SW 1271 (cell line): ENCODE measurements at regions not wholly inside any gene's neighbourhood (a gene's known extent, or its start where the extent isn't known, plus 50 kb on each side); places are given as distances from the start of the nearest gene placed in this dataset.
"Not testable (repeated sequence)": the region's sequence is repeated elsewhere in the genome, so short reads cannot be mapped to it uniquely, and the experiment has no call there.

Source experiments
- DNase-seq, 2 experiments: peaks; one replicate each; lab custom pipeline; 2025; lab: John Stamatoyannopoulos, UW

DNA sequence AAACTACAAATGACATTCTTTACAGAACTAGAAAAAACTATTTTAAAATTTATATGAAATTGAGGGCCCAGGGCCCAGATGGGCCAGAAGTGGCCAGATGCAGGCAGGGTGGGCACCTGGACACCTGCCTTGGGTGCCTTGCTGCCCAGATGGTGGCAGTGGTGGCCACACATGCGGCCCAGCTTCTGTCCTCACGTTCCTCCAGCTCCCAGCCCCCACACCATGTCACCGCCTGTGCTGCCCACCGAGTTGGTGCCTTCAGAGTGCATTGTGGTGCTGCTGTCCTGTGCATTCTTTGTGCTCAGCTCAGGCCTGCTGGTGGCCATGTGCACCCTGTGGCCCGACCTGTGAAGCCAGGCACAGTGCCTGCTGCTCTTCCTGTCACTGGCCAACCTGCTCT is 216.8 kb upstream of the CXADR start:
- DNase-seq: no peak

DNA sequence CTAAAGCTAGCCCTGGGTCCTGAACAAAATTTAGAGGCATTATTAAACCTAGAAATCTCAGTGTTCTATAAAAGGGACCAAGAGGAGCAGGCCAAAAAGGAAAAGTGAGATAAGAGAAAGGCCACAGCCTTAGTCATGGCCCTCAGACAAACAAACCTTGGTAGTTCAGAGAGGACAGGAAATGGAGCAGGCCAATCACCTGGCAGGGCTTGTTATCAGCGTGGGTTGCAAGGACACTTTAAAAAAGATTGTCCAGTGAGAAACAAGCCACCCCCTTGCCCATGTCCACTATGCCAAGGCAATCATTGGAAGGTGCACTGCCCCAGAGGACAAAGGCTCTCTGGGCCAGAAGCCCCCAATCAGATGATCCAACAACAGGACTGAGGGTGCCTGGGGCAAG is 213.3 kb upstream of the CXADR start:
- DNase-seq: not testable (repeated sequence)

DNA sequence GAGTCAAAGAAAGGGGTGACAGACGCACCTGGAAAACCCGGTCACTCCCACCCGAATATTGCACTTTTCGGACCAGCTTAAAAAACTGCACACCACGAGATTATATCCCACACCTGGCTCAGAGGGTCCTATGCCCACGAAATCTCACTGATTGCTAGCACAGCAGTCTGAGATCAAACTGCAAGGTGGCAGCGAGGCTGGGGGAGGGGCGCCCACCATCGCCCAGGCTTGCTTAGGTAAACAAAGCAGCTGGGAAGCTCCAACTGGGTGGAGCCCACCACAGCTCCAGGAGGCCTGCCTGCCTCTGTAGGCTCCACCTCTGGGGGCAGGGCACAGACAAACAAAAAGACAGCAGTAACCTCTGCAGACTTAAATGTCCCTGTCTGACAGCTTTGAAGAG is 185.1 kb upstream of the CXADR start:
- DNase-seq: not testable (repeated sequence)

DNA sequence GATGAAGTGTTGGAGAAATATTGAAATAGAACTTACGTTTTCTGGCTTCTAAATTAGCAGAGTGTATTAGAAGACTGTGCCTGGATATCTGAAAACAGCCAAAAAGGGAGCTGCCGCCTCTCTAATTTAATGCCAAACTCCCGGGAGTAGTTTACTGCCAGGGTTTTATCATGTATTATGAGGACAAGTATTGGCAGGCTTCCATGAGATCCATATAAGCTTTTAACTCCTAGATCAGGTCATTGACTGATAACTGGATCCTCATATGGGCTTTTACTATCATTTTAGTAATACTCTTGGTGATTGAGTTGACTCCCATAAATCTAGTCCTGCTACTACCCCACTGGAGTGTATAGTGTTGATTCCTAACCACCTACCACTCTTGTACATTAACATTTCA is 178.4 kb upstream of the CXADR start:
- no peak for DNase-seq

DNA sequence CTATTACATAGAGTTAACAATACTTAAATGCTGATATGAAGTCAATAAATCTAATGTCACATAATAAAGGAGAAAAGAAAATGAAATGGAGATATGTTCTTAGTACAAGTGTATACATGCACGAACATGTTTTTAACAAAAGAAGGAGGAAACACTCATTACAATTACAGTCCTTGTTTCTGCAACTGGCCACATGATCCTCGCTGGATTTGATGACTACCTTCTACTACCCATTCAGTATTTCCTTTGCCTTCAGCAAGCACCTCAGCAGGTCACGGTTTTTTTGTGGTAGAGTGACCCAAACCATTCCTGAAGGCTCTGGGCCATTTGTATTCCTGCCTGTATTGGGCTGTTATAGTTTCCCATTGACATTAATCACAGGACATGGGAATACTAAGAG is 172.8 kb upstream of the CXADR start:
- DNase-seq: no peak

DNA sequence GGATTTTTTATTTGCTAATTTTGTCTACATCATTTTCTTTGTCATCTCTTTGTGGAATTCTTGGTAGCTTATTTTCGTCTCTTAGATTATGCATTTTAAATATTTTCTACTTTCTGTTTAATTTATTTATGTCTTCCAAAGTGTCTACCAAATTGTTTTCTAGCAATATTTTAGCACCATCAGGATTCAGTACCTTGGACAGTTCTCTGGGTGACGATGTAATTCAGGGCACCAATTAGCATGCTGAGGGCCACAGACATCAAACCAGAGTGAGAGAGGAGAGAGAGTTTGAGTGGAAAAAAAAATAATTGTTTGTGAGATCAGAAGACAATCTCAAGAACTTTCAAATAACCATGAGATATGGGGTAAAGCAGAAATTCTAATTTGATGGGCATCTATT is 169.8 kb upstream of the CXADR start:
- DNase-seq: no peak

DNA sequence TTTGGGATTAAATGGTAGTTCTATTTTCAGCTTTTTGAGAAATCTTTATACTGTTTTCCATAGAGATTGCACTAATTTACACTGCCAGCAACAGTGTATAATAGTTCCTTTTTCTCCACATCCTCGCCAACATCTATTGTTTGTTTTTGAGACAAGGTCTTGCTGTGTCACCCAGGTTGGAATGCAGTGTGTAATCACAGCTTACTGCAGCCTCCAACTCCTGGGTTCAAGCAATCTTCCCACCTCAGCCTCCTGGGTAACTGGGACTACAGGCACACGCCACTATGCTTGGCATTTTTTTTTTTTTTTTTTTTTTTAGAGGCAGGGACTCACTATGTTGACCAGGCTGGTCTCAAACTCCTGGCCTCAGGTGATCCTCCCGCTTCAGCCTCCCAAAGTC is 164.5 kb upstream of the CXADR start:
- DNase-seq: no peak

DNA sequence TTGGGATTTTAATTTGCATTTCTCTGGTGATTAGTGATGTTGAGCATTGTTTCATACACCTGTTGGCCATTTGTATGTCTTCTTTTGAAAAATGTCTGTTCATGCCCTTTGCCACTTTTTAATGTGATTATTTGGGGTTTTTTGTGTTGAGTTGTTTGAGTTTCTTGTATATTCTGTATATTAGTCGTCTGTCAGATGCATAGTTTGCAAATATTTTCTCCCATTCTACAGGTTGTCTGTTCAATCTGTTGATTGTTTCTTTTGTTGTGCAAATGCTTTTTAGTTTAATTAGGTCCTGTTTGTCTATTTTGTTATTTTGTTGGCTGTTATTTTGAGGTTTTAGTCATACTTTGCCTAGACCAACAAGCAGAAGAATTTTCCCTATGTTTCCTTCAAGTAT is 164.0 kb upstream of the CXADR start:
- no peak for DNase-seq

DNA sequence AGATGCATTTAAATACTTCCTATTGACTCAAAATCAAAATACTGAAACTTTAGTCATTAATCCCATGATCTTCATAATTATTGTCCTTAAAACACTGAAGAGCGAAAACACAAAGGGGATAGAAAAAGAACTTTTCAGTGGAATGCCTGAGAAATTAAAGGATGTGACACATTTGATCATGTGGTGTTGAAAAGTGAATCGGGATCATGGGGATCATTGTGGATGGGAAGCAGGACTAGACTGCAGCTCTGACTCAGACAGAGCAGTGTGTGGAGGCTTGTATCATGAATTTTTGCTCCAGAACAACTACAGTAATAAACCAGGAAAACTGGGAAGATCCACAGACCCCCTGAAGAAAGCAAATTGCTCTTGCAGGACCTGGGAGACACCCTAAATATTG is 161.1 kb upstream of the CXADR start:
- no peak for DNase-seq

DNA sequence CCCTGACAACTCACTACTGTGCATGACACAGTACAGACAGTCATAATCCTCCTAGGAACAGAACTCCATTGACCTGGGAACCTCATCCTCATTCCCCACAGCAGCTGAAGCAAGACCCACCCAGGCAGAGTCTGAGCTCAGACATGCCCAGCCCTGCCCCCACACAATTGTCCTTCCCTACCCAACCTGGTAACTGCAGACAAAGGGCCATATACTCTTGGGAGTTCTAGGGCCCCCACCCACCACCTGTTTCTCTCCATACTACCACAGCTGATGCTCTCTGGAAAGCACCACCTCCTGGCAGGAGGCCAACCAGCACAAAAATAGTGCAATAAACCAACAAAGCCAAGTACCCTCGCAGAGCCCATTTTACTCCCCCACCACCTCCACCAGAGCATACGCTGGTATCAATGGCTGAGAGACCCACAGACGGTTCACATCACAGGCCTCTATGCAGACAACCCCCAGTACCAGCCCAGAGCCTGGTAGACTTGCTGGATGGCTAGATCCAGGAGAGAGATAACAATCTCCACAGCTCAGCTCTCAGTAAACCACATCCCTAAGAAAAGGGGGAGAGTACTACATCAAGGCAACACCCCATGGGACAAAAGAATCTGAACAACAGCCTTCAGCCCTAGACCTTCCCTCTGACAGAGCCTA is 159.7 kb upstream of the CXADR start:
- DNase-seq: no peak

DNA sequence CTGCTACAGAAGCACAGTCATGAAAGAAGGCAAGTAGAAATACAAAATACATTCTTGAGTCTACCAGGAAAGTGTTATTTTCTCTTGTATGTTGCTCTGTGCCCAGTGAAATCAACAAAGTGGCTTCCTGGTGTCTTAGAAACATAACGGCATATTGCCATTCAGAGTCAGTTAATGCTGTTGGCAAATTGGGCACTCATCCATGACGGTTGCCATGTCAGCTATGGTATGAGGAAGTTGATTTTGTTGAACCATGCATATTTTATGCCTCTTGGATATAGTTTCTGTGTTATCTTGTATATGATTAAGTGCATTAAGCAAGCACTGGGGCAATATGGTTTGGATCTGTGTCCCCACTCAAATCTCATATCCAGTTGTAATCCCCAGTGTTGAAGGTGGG is 153.1 kb upstream of the CXADR start:
- DNase-seq: no peak

DNA sequence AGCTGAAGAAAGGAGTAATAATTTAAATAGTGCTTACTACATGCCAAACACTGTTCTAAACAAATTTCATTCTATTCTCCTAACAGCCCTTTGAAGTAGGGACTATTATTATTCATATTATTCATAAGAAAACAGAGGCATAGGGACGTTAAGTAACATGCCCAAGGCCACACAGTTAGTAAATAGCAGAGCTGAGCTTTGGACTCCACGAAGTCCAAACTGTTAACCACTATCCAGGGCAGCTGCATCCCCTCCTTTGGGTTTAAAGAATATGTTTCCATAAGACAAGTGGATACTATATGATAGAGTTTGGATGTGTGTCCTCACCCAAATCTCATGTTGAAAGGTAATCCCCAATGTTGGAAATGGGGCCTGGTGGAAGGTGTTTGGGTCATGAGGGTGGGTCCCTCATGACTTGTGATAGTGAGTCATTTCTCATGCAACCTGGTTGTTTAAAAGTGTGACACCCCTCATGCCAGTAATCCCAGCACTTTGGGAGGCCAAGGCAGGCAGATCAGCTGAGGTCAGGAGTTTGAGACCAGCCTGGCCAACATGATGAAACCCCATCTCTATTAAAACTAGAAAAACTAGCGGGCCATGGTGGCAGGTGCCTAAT is 144.0 kb upstream of the CXADR start:
- DNase-seq: no peak

DNA sequence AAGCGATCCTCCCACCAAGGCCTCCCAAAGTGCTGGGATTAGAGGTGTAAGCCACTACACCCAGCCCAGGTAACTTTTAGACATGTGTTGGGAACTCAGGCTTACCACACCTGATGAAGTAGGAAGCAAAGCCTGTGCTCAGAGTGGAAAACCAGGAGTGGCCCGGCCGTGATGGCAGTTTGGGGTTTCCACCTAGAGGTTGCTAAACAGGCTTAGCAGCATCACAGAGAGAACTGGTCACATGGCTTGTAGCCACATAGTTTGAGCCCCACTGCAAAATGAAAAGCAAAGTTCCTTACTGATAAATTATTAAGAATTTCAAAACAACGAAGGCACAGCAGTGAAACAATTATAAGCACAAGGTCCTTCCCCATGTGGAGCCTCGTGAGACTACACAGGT is 142.6 kb upstream of the CXADR start:
- no peak for DNase-seq

DNA sequence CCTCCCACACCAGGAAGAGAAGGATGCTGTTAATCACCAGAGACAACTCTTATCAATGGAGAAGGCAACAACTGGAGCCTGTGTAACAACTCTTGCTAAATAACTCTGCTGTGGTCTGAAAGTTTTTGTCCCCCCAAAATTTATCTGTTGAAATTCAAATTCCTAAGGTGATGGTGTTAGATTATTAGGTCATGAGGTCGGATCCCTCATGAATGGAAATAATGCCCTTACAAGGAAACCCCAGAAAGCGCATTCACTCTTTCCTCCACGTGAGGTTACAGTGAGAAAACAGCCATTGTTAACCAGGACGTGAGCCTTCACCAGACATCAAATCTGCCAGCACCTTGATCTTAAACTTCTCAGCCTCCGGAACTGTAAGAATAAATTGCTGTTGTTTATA is 141.9 kb upstream of the CXADR start:
- no peak for DNase-seq

DNA sequence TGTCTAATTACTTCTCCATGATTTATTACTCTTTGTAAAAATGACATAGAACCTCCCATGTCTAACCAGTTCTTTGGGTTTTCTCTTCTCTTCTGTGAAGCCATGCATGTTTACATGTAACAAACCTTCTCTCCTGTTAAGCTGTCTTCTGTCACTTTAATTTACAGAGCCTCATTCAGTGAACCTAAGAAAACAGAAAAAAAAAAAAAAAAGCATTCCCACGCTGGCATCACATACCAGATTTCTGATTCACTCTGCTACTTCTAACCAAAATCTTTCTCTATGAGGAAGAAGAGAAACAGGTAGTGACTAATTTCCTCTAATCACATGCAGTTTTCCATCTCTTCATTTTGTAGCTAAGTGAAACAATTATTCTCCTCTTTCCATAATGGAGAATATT is 141.4 kb upstream of the CXADR start:
- peak; percentile 24 to 72 for DNase-seq

DNA sequence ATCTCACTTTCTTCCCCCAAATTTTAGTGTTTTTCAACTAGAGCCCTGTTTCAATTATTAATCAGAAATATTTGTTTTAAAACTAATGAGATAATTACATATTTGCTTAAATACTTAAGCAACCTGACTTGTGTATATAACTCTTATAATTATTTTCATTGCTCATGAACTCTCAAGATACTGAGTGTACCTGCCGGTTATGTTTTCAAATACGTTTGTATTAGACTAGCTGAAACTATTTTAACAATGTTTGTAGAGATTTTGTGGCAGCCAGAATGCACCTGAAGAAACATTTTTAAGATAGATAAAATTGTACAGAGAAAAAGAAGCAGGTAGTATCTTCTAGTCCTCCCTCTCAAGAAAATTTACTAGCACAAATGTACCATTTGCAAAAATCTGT is 140.6 kb upstream of the CXADR start:
- DNase-seq: no peak

DNA sequence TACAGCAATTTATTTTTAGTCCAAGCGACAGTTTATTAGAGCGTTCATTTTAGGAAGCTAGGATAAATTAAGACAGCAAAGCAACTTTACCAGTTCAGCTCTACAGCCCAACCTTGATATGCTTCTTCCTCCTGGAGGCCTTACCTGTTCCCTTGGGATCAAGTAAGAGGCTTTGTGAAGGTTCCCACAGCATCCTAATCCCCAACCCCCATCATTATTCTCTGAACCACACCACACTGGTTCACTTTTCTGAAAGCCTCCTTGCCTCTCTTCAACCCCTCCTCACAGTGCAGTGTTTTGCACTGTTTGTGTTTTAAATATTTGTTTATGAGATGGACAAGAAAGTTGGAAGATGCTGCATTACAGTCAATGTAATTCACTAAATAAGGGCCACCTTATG is 126.3 kb upstream of the CXADR start:
- DNase-seq: no peak

DNA sequence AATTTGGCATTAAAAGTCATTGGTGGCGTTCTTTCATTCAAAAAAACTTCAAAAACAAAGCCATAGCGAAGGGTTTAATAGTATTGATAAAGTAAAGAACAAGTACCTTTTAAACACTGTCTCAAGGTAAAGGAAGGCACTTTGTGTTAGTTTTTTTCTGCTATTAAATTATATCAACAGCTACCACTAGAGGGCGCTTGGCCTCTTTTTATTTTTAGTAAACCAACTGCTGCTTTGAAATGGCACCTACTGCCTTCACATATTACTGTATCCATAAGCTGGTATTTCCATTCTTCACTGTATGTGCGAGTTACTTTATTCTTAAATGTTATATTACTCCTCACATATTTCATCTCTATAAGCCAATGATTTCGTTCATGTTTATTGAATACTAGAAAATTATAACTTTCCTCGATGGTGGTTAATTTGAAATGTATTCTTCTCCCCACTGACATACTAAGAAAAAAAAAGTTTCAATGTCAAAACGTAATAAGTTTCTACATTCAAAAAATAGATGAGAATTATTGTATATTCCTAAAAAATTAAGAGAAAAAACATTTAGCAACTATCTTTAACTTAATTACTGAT is 125.7 kb upstream of the CXADR start:
- DNase-seq: peak; percentile 21 to 64

DNA sequence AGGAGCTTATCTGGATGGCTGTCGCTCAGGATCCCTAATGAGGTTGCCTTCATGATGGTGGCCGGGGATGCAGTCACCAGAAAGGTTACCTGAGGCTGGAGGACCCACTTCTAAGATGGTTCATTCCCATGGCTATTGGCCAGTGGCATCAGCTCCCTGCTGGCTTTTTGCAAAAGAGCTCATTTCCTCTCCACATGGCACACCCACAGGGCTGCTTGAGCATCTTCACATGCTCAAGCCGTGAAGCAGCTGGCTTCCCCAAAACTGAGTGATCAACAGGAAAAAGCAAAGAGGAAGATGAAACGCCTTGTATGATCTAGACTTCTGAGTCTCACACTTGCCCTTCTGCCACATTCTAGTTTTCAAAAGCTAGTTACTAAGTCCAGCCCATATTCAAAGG is 124.6 kb upstream of the CXADR start:
- DNase-seq: no peak

DNA sequence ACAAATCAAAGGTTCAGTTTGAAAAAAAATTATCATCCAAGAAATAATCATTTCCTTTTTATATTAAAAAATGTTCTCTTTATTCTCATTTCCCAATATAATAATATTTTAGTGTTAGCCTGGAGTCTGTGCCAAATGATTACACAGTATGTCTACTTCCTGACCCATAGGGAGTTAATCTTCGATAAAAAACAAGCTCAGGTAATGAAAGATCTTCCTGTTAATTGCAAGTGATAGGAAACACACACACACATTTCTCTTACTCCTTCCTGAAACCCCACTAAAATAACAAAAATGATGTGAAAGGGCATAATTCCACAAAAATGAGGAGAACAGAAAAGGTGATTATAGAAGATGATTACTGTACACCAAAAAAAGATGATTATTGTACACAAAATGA is 123.5 kb upstream of the CXADR start:
- DNase-seq: no peak

DNA sequence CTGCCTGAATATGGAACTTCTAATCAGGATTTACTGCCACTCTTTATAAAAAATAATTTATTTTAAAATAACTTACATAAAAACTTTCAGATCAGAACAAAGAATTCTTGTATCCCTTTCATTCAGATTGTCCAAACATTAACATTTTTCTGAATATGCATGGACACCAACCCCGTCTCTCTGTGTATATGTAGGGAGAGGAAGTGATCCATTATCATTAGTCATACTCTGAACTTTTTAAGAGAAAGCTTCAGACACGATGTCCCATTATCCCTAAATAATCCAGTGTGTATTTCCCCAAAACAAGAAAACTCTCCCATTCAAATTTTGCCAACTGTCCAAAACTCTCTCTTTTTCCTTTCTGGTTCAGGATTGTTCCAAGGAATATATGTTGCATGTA is 122.3 kb upstream of the CXADR start:
- DNase-seq: no peak

DNA sequence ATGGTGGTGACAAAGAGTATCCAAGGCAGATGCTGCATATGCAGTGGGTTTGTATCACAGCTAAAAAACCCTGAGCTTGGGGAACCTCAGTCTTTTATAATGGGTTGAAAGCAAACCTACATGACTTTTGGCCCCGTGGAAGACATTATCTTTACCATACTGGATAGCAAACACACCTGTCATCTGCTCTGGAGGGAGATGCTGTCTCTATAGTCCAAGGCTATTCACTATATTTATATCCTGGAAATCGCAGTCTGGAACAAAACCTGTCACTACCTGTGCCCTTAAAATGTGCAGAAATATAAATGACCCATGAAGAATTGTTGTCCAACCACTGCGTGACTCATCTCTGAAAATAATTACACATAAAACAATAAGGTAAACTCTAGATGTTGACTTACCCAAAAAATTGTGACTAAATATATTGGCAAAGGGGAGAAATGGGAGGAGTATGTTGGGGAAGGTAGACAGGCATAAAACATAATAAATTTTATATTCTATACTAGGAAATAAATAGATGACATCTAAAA is 121.0 kb upstream of the CXADR start:
- DNase-seq: no peak

DNA sequence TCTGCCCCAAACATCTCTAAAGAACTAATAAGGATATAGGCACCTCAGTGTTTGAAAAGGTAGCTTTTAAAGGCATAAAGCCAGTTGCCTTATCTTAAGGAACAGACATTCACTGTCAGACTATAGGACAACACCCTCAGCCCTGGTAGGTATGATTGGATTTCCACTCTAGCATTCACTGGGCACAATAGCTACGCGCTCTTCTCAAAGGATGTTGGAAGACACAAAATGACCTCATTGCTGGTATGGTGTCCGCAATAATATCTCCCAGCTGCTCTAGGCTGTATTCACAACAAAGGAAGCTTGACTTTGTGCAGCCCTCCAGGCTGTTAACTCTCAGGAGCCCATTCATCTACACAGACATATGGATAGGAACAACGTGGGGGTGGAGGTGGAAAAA is 119.4 kb upstream of the CXADR start:
- DNase-seq: no peak

DNA sequence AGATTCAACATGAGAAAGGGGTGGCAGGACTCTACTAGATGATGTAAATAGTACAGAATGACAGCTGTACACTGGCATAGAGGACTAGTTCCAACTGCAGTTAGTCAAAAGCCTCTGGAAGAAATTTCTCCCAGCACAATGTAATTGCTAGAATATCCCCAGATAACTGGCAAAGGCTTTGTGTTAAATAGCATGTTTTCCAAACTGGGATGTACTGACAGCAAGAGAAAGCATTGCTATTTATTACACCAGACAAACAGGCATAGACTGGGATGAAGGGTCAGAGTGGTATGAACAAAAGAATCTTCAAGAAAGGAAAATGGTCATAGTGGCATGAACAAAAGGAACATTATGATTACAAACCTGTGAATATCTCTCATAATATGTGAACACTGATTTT is 115.9 kb upstream of the CXADR start:
- no peak for DNase-seq
